ENCODE measurements at regions not wholly inside any gene's neighbourhood (a gene's known extent, or its start where the extent isn't known, plus 50 kb on each side); places are given as distances from the start of the nearest gene placed in this dataset.
A peak's percentile ranks its signal among the peaks of the same experiment; 100 is the strongest.
"Not testable (repeated sequence)": the region's sequence is repeated elsewhere in the genome, so short reads cannot be mapped to it uniquely, and the experiment has no call there.

GRCh38 chr14:44854114-44854513 lies 107.6 kb downstream of the KLHL28 start:
- no peaks in the 10 kb centered on the region for H3K36me3 Mint-ChIP-seq (ENCODE audit: insufficient read depth, unreplicated experiment)
- H3K4me1 Mint-ChIP-seq (ENCODE audit: insufficient read depth, unreplicated experiment), result no peaks in the 10 kb centered on the region
- peaks cover 18% of the 10 kb centered on the region for H3K9me3 Mint-ChIP-seq (ENCODE audit: unreplicated experiment)
- intact Hi-C loops (cut with micrococcal nuclease), result no loop called here
- DNase-seq (ENCODE audit: unreplicated experiment), result no peak
- no peak overlapping the region for H3K4me3 Mint-ChIP-seq (ENCODE audit: unreplicated experiment)
- no TSS peak for BruUV-seq (replicated peaks)
- POLR2A ChIA-PET, result no interaction called here
- TF ChIP-seq CTCF (IDR thresholded peaks at IDR 0.05; ENCODE audit: unreplicated experiment), result no peak
- no peak overlapping the region for H3K27ac Mint-ChIP-seq (ENCODE audit: low read depth, unreplicated experiment)
- CTCF ChIA-PET, result interaction anchor here (0.6 to 0.8 kb wide), 2 partner anchors 11 to 1201 kb away, joined by 3 to 6 read pairs; no protein-coding TSS in a partner anchor
- no peaks in the 10 kb centered on the region for H3K27me3 Mint-ChIP-seq (ENCODE audit: insufficient read depth, unreplicated experiment)

- intact Hi-C loops (cut with micrococcal nuclease), result loop anchor here (5.0 to 10.0 kb wide), 2 partner anchors 193 to 1050 kb away; no protein-coding TSS in a partner anchor
- no TSS peak for BruUV-seq (replicated peaks)
- H3K27me3 Mint-ChIP-seq (ENCODE audit: insufficient read depth, unreplicated experiment), result no peaks in the 10 kb centered on the region
- H3K4me3 Mint-ChIP-seq (ENCODE audit: unreplicated experiment), result no peak overlapping the region
- DNase-seq (ENCODE audit: unreplicated experiment), result no peak
- no peak overlapping the region for H3K27ac Mint-ChIP-seq (ENCODE audit: low read depth, unreplicated experiment)
- no peaks in the 10 kb centered on the region for H3K36me3 Mint-ChIP-seq (ENCODE audit: insufficient read depth, unreplicated experiment)
- no peaks in the 10 kb centered on the region for H3K9me3 Mint-ChIP-seq (ENCODE audit: unreplicated experiment)
- no peaks in the 10 kb centered on the region for H3K4me1 Mint-ChIP-seq (ENCODE audit: insufficient read depth, unreplicated experiment)
- ChIA-PET POLR2A (no interaction called here), CTCF (interaction anchor here (0.6 to 2.5 kb wide), 9 partner anchors 9 to 1051 kb away, joined by 3 to 9 read pairs (median 3); no protein-coding TSS in a partner anchor)
- no peak for TF ChIP-seq CTCF (IDR thresholded peaks at IDR 0.05; ENCODE audit: unreplicated experiment)
These were observed 114.0 kb downstream of the KLHL28 start for GRCh38 chr14:44847526-44848309.

GRCh38 chr14:44846232-44846824 lies 115.4 kb downstream of the KLHL28 start:
- H3K4me3 Mint-ChIP-seq (ENCODE audit: unreplicated experiment), result no peak overlapping the region
- H3K27ac Mint-ChIP-seq (ENCODE audit: low read depth, unreplicated experiment), result no peak overlapping the region
- CTCF ChIA-PET, result interaction anchor here (0.7 to 2.5 kb wide), 16 partner anchors 10 to 1844 kb away, joined by 3 to 16 read pairs (median 4); no protein-coding TSS in a partner anchor
- POLR2A ChIA-PET, result interaction anchor here (0.6 kb wide), 1 partner anchor 397 kb away, joined by 4 read pairs; no protein-coding TSS in a partner anchor
- H3K27me3 Mint-ChIP-seq (ENCODE audit: insufficient read depth, unreplicated experiment), result no peaks in the 10 kb centered on the region
- H3K9me3 Mint-ChIP-seq (ENCODE audit: unreplicated experiment), result no peaks in the 10 kb centered on the region
- peak; percentile 76 for TF ChIP-seq CTCF (IDR thresholded peaks at IDR 0.05; ENCODE audit: unreplicated experiment)
- peak; percentile 65 for DNase-seq (ENCODE audit: unreplicated experiment)
- no peaks in the 10 kb centered on the region for H3K4me1 Mint-ChIP-seq (ENCODE audit: insufficient read depth, unreplicated experiment)
- BruUV-seq (replicated peaks), result no TSS peak
- intact Hi-C loops (cut with micrococcal nuclease), result loop anchor here (1.0 to 10.0 kb wide), 3 partner anchors 43 to 1049 kb away; no protein-coding TSS in a partner anchor
- no peaks in the 10 kb centered on the region for H3K36me3 Mint-ChIP-seq (ENCODE audit: insufficient read depth, unreplicated experiment)

- H3K4me1 Mint-ChIP-seq (ENCODE audit: insufficient read depth, unreplicated experiment); intact Hi-C loops (cut with micrococcal nuclease); H3K36me3 Mint-ChIP-seq (ENCODE audit: insufficient read depth, unreplicated experiment); H3K27ac Mint-ChIP-seq (ENCODE audit: low read depth, unreplicated experiment); BruUV-seq (replicated peaks); H3K9me3 Mint-ChIP-seq (ENCODE audit: unreplicated experiment); DNase-seq (ENCODE audit: unreplicated experiment); H3K4me3 Mint-ChIP-seq (ENCODE audit: unreplicated experiment); H3K27me3 Mint-ChIP-seq (ENCODE audit: insufficient read depth, unreplicated experiment): not testable (repeated sequence)
- ChIA-PET CTCF (interaction anchor here (1.1 to 3.2 kb wide), 3 partner anchors 9 to 13 kb away, joined by 3 to 16 read pairs (median 7); no protein-coding TSS in a partner anchor), POLR2A (interaction anchor here (0.6 kb wide), 1 partner anchor 570 kb away, joined by 3 read pairs; no protein-coding TSS in a partner anchor)
These were observed 125.8 kb downstream of the KLHL28 start for GRCh38 chr14:44835928-44836327.
